GM11168 (cell line): ENCODE measurements at regions not wholly inside any gene's neighbourhood (a gene's known extent, or its start where the extent isn't known, plus 50 kb on each side); places are given as distances from the start of the nearest gene placed in this dataset.

ENCODE experiments used
- in situ Hi-C: fragments of 300-500 bp; cut with MboI; formaldehyde crosslinking; loops from one replicate; pipeline ENCODE4 v1.12.0; 2022; ENCODE audit warnings: low sequenced_read_pairs; ENCODE audit not compliant: unreplicated experiment

DNA sequence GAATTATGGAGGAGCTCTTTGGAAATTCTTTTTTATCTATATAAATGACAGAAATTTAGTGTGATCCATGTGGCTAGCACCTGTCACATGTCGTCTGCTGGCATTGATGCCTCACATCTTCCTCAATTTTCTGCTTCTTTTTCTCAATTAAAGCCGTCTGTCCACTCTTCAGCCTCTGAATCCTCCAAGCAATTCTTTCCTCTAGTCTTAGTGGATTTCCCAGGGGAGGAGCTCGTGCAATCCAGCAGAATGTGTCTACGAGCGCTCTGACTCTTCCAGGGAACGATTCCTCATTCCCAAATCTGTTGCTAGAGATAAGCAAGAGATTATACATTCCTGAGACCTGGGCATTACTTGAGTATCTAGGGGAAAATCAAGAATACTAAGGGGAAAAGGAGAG, 176.6 kb downstream of the EMP1 start:
- in situ Hi-C loops, result loop anchor here (25.0 kb wide), 1 partner anchor 289 kb away; no protein-coding TSS in a partner anchor

DNA sequence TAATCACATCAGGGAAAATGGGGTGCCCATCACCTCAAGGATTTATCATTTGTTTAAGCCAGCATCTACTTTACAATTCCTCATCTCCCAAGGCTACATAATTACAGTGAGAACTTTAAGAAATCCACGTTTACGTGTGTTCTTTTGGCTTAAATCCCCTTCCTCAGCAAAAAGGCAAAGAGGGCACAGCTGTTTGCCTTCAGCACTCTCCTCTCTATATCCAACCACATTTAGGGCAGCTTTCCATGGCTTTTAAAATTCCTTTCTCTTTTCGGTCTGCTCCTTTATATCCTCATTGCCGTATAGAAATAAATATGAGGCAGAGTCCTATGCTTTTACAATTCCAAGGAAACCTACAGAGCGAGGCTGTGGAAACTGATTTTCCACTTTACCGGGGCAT, 175.9 kb downstream of the EMP1 start:
- in situ Hi-C loops, result loop anchor here (25.0 kb wide), 1 partner anchor 290 kb away; no protein-coding TSS in a partner anchor

DNA sequence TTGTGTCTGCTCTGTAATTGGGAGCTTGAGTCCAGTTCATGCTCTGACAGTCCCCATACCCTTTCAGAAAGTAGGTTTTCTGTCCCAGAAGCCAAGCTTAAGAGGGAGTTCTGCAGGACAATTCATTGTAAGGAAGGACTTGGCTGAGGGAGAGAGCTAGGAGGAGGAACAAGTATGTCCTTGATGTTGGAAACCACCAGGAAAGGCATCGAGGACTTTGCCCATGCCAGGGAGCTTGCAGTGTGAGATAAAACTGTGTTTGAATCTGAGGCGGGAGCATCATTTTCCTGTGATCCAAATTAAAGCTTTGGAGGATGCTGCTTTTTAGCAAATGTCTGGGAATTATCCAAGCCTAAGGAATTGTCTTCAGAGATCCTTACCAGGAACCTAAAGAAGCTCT, 175.3 kb downstream of the EMP1 start:
- in situ Hi-C loops, result loop anchor here (25.0 kb wide), 1 partner anchor 291 kb away; no protein-coding TSS in a partner anchor

DNA sequence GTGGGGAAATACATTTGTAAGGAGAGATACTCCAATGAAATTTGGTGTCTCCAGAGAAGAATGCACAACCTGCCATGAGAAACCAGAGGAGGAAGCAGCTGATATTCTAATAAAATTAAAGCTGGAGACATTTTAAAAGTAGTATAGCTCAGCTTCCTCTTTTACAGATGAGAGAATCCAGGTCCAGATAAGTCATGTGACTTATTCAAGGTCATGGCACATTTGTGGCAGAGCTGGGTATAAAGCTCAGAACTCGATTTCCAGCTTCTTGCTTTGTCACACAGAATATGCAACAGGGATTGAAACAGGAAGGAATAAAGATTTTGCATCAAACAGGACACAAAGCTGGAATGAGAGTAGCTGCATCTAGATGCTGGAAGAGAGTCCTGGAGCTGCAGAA, 174.8 kb downstream of the EMP1 start:
- in situ Hi-C loops, result loop anchor here (25.0 kb wide), 1 partner anchor 291 kb away; no protein-coding TSS in a partner anchor

DNA sequence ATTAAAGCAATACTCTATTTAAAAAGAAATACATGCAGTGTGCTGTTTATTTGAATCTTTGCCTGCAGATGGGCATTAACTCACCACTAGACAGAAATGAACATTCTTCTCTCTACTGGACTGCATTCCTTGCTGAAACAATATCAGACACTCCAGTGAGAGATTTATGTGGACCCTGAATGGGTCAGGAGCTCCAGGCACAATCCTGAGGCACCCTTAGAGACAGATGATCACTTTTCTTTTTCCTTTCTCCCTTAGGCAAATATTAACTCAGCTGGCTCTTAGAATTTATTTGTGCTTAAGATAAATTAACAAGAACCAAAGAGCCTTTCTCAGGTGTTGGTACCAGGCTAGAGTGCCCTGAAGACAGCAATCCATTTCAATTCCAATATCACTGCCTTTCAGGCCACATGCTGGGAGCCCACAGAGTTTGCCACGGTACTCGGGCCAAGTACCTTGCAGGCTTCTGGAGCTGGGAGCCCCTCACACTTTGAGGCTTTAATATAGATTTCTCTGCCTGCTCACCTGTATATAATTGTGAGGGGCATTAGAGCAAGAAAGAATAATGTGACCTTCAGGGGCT, 173.0 kb downstream of the EMP1 start:
- in situ Hi-C loops, result loop anchor here (25.0 kb wide), 1 partner anchor 293 kb away; no protein-coding TSS in a partner anchor

DNA sequence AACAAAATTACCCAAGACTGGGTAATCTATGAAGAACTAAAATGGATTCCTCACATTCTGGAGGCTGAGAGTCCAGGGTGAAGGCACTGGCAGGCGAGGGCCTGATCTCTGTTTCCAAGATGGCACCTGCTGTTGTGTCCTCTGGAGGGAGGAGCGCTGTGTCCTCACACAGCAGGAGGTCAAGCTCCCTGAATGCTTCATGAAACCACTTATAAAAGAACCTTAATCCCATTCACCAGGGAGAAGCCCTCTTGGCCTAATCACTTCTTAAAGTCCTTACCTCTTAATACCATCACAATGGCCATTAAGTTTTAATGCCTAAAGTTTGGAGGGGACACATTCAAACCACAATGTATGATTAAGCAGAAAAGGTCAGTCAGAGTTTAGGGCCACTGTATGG, 172.4 kb downstream of the EMP1 start:
- in situ Hi-C loops, result loop anchor here (25.0 kb wide), 1 partner anchor 293 kb away; no protein-coding TSS in a partner anchor

DNA sequence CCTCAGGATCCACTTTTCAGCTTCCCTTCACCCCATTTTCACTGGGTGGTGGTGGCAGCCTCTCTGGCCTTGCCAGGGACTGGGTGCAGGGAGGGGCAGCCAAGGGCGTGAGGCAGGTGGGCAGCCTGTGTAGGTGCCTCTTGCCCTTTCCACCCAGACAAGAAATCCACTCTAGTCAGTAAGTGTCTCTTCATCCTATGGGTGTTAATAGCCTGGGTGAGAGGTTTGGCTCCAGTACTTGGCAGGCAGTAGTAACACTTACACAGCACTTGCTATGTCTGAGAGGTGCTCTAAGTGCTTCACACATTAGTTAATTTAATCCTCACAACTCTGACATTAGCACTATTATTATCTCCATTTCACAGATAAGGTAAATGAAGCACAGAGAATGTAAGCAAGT, 171.9 kb downstream of the EMP1 start:
- in situ Hi-C loops, result loop anchor here (25.0 kb wide), 1 partner anchor 294 kb away; no protein-coding TSS in a partner anchor

DNA sequence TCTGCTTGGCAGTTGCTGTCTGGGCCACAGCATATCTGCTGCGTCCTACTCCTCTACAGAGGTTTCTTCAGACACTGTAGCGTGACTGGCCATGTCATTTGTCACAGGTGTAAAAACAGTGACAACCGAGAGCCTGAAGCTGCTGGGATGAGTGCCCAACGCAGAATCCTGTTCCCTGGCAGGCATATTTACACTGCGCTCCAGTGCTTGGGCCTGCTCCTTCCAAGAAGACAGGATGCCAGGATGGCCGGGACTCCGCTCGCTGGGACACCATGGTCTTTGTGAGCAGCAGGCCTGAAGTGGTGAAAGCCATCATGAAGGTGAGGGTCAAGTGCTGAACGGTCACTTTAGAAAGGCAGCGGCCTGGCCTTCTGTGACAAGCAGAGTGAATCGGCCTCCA, 171.4 kb downstream of the EMP1 start:
- in situ Hi-C loops, result loop anchor here (25.0 kb wide), 1 partner anchor 294 kb away; no protein-coding TSS in a partner anchor

DNA sequence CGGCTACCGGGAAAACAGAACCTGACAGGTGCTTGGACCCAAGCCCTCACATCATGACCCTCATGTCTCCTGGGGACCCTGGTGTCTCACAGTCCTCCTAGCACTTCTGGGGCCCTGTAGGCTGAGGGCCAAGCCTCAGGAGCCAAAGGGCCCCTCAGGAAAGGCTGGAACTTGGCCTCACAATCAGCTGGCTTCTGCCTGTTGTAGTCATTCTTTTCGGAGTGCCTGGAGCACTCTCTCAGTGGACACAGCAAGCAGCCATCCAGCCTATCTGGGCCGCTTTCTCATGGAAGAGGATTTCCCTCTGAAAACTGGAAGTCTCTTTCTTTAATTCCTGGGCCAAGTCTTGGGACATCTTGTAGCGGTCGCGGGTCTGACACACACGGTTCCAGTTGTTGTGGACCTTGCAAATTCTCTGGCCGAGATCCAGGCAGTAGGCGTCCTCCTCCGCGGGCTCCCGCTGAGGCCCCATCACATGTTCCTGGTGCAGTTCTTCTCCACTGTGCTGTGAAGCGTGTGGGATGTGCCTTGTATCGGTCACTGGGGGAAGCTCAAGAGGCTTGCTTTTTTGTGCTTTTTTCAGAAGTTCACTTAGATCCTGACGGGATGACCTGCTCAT, 169.3 kb downstream of the EMP1 start:
- in situ Hi-C loops, result loop anchor here (25.0 kb wide), 1 partner anchor 296 kb away; no protein-coding TSS in a partner anchor

DNA sequence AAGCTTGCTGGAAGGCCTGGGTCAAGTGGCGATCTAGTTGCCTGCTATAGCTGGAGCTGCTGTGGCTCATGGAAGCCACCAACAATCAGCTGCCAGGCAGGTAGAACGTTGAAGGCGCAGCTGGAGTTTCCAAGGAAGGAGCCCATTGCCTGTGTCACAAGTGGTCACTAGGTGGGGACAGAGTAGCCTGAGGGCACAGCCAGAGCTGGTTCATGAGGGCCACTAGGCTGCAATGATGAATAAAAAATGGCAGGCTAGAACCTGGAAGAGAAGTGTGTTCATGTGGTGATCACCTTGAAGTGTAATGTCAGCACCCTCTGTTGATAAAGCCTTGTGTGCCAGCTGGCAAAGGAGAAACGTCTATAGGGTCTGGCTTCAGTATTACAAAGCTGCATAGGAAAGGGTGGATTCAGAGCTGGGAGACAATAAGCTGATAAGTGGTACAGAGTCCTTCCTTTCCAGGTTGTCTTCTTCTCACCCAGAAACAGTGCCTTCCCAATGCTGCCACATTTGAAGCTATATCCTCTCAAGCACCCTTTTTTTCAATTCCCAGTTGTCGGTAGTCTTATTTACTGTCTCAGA, 165.8 kb downstream of the EMP1 start:
- in situ Hi-C loops, result loop anchor here (25.0 kb wide), 1 partner anchor 300 kb away; no protein-coding TSS in a partner anchor

DNA sequence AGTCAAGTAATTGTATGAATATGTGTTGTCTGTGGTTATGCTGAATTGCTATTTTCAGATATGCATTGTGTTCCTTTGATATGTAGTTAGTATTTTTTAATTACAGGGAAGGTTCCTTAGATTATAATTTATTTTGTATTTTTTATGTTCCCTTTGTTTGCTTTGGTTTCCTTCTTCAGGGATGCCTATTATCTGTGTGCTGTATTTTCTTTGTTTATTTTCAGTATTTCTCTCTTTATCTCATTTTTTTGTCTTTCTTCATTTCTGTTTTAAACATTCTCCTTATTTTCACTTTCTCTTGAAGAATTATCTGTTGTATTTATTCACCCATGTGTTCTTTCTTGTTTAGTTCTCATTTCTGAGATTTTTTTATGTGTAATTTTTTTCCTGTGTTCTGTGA, 163.1 kb downstream of the EMP1 start:
- in situ Hi-C loops, result loop anchor here (25.0 kb wide), 1 partner anchor 303 kb away; no protein-coding TSS in a partner anchor

DNA sequence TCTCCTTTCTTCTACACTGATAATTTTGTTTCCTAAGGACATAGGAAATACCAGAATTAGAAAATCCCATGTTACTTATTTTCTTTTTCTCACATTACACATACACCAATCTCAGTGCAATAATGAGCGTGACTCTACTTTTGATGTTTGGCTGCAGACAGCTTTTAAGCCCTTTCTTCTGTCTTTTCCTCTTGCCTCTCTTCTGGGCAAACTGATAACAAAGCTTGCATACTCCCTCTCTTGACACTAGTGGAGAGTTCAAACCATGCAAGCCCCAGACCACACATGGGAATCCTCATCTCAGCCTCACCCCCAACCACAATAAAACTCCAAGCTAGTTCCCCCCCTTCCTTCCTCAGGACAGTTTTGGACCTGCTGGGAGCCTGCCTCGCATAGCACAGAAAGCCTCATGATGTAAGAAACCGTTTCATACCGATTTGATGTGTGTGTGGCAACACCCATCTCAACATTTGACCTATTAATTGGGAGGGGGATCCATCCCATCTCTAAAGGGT, 161.9 kb downstream of the EMP1 start:
- in situ Hi-C loops, result loop anchor here (25.0 kb wide), 1 partner anchor 304 kb away; no protein-coding TSS in a partner anchor

DNA sequence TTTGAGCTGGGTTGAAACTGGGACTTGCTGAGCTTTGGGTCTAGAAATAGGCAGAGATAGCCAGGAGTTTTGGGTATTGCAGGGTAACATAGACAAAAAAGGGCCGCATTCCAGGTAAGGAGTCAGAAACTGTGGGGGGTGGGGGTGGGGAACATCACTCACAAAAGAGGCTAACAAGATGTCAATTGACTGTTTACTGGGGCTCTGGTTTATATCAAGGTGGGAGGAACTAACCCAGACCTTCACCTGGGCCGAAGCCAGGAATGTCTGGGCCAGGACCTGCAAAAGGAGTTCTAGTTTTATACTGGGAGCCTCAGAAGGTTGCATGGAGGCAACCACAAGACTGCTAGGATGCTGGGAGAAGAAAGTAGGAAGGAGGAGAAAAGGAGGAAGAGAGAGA, 154.4 kb downstream of the EMP1 start:
- in situ Hi-C loops, result loop anchor here (25.0 kb wide), 1 partner anchor 311 kb away; no protein-coding TSS in a partner anchor

DNA sequence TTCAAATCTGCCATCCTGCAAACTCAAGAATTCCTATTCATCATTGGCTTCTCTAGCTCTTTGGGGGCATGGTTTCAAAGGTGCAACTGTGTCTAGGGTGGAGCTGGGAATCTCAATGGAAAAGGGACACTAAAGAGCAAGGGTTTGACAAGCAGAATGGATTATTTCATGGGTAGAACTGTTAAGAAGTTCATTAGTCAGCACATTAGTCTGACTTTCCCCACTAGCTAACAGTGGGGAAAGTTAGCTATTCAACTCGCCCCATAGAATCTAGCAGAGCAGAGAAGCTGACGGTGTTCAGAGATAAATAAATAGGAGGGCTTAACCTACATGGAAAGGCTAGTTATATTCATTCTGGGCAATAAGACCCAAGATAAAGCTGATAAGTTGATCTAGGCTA, 153.9 kb downstream of the EMP1 start:
- in situ Hi-C loops, result loop anchor here (25.0 kb wide), 1 partner anchor 312 kb away; no protein-coding TSS in a partner anchor

DNA sequence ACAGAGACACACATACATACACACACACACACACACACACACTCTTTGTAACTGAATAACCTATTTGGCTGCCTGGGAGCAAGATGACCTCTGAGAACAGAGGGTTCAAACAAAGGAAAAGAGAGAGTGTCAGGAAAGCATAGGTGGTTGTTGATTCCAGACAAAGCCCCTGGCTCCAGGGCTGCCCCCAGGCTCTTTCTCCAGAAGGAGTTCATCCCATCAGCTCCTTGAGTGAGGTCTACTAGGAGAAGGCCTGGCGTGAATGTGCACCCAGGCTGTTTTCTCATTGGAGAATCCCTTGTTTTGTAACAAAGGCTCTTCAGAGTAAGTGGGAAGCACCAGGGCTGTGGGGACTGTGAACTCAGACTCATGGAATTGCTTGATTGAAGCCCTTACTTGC, 151.9 kb downstream of the EMP1 start:
- in situ Hi-C loops, result no loop called here

DNA sequence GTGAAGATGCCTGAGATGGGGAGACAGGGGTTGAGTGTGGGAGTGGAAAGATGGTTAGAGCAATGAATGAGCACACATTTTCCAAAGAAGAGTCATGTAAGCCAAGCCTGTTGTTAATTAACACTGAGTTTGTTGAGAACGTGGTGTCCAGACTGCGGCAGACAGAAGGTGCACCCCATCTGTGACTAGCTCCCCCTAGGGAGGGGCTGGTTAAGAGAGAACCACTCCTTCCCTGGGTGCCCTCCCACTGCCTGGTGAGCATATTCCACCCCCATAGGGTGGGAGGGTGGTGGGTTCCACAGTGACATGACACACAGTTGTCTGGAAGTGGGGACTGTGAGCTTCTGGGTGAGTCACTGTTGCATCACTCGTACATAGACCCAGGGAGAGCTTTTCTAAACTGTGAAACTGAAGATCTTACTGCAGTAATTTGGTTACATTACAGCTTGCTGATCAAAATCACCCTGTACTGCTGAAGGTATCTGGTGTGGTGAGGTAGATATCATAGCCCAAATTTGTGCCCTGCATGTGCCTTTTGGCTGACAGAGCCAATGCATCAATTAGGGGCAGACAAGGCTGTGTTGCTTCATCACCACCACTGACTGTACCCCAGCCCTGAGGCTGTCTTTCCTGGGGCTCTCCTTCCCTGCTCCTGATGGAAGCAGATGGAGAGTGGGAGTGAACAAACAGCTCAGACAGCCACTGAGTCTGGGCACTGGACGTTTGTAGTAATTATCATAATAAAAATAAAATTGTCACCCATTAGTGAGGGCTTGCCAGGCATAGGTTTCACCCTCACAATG, 150.9 kb downstream of the EMP1 start:
- in situ Hi-C loops, result no loop called here

DNA sequence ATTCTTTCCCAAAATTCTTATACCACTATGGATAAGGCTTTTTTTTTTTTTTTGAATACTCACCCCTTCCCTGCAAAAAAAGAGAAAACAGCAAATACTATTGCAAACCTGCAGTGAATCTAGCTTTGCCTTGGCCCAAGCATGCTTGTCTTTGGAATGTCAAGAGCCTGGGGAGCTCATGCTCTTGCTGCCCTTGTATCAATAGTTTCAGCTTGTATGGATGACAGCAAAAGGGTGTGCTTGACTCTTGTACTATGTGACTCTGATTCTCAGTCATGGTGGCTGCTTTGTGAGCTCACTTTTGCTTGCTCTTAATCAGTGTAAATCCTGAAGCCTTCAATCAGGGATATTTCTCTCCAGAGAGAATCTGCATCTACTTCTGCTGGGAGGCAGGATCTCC, 149.2 kb downstream of the EMP1 start:
- in situ Hi-C loops, result no loop called here

DNA sequence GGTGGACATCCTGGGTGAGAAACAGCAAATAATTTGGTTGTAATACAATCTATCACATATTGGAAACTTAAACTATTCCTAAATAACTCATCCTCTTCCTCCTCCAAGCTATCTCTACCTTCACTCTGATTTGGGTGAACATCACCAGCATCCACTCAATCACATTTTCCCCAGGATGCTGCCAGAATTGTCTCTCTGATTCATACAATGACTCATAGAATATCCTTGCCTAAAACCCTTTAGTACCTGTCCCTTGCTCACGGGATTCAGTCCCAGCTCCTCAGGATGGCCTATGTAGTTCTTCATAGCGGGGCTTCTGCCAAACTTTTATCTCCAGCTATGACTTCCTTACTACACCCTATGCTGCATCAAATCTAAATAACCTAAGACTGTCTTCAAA, 146.8 kb downstream of the EMP1 start:
- in situ Hi-C loops, result no loop called here

DNA sequence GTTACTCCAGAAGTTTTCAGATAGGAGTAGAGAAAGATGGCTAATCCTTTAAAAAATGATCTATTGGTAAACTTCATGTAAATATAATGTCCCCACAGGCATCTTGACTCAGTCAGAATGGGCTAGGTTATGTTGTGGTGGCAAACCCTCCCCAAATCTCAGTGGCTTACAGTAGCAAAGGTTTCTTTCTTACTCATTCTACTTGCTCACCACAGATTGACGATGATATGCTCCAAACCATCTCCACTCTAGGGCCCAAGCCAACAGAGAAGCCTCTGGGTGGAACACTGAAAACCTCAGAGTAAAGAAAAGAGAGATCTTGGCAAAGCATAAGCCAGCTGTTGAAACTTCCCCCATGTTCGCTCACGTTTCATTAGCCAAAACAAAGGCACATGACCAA, 146.4 kb downstream of the EMP1 start:
- in situ Hi-C loops, result no loop called here

DNA sequence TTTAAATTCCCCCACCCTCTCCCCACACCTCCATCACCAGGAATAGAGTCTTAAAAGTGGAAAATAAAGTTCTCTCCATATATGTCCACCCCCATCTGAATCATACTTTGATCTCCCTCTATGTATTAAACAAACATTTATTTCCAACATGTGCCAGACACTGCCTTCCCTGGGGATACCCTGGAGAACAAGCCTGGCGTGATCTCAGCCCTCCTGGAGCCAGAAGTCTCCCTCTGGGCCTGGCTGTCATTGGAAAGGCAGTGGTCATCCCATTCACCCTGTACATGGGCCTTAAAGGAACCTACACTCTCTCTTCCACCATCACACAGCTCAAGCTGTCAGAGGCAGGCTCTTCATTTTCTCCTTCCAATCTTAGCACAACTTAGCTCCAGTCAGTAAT, 143.6 kb downstream of the EMP1 start:
- in situ Hi-C loops, result no loop called here
